HUDEP-2 (cell line): ENCODE measurements at regions not wholly inside any gene's neighbourhood (a gene's known extent, or its start where the extent isn't known, plus 50 kb on each side); places are given as distances from the start of the nearest gene placed in this dataset.

Experiments used
- DNase-seq, 76 experiments: peaks; one replicate each; lab custom pipeline; 2025; ENCODE audit not compliant: unreplicated experiment in 76 of 76; lab: John Stamatoyannopoulos, UW

- DNase-seq = no peak
Observed at GRCh38 chr16:86895606-86896005, 317.3 kb downstream of the FOXL1 start.

DNA sequence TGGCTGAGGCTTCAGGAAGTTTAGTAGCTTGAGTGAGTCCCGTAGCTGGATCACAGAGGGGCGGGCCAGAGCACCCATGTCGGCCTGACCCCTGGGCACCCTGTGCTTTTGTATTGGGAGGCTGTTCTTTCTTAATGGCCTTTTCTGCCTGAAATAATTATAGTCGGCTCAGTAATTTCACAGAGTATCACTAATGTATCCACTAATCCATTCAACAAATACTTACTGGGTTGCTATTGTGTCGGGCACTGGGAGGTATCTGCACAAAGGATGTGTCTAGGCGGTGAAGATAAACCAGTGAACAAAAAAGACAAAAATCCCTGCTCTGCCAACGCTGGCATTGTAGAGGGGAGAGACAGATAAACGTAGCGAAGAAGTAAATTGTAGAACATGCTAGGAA, 318.6 kb downstream of the FOXL1 start:
- no peak for DNase-seq

DNA sequence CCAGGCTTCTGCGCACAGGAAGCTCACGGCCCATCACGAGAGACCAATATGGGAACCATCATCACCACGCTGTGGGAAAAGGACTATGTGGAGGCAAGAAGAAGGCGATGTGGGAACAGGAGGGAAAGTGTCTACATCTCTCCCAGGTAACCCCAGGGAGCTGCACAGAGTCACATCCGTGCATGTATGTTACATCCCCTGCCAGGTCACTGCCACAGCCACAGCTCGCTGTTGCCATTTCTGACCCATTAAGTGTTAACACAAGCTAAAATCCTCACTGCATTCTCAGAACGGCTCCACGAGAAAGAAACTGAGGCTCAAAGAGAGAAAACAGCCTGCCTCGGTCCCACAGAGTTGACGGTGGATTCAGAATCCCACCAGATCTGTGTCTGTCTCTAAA, 319.1 kb downstream of the FOXL1 start:
- no peak for DNase-seq

DNA sequence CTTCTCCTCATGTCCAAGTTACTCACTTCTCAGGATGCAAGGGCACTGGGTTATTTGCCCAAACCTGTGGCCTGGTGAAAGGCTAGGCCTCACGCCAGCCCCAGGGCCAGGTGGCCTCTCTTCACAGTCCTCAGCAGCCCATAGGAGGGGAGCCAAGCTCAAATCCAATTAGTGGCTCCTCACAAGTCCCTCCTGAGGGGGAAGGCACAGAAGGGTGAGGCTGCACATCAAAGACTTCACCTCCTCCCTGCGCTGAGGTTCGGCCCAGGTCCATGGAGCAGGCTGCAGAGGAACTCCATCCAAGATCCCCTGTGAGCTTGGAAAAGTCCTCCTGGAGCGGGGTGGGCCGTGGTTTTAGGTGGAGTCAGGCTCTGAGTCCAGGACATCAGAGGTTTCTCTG, 320.0 kb downstream of the FOXL1 start:
- DNase-seq = no peak

DNA sequence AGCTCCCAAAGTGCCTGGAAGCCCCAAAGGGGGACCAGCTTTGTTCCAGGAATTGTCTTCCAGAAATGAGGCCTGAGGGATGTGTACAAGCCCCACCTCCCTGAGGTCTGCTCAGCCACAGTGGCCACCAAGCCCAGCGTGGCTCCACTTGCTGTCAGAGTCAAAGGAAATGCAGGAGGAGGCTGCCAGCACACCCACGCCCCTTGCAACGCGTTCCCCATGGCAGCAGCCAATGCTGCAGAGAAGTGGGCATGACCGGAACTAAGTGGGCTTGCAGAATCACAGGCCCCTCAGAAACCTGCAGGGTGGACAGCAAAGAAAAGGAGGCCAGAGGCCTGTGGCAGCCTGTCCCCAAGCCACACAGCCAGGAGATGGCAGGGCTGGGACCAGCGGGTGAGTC, 320.8 kb downstream of the FOXL1 start:
- DNase-seq = no peak

GRCh38 chr16:86899757-86900156, 321.4 kb downstream of the FOXL1 start:
- DNase-seq = no peak

DNA sequence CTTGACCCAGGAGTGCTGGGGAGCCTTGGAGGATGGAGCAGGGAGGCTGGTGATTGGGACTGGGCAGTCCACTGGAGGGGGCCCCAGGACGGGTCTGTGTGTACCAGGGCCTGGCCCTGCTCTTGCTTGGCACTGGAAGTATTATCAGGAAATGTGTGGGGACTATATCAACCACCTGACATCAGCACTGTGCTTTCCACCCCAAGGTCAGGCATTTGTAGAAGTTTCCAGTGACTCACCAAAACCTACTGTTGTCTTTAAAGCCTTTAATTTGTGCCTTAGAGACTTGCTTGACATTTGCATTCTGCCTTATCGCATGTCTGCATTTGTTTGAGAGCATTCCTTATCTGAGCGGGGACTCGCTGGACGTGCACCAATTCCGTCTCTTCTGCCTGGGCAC, 323.1 kb downstream of the FOXL1 start:
- peak in 25 of 76 experiments; percentile 7 to 58 (median 20) for DNase-seq

- no peak for DNase-seq
Observed at GRCh38 chr16:86902656-86903001, 324.3 kb downstream of the FOXL1 start.

DNA sequence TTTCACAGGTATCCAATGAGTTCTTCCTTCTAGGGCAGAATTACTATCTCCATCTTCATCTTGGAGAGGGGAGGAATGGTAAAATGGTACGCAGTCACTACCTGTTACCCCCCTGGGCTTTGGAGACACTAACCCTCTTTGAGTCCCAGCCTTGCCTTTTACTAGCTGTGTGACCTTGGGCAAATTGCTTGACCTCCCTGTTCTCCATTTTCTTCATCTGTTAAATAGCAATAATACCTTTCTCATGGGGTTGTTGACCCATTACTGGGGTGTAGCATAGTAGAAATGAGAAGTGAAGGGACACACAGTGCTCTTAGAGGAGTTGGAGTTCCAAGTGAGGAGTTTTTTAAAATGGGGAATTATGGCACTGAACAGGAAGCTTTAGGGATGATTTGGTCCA, 324.7 kb downstream of the FOXL1 start:
- DNase-seq = no peak

DNA sequence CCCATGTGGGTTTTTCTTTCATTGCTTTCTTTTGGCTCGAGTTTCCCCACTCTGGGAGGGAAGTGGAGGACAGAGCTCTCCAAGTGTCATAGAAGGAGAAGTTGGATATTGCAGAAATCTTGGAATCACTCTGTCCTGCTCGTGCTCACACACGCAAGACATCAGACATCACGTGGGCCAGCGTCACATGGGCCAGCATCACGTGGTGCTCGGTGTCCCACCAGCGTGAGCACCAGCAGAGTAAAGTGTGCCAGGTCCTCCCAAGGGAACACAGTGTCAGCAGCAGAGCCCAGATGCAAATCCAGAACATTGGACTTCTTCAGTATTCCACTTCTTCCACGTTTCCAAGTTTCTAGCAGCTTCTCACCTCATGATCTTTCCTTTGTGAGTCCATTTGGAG, 327.0 kb downstream of the FOXL1 start:
- no peak for DNase-seq

DNA sequence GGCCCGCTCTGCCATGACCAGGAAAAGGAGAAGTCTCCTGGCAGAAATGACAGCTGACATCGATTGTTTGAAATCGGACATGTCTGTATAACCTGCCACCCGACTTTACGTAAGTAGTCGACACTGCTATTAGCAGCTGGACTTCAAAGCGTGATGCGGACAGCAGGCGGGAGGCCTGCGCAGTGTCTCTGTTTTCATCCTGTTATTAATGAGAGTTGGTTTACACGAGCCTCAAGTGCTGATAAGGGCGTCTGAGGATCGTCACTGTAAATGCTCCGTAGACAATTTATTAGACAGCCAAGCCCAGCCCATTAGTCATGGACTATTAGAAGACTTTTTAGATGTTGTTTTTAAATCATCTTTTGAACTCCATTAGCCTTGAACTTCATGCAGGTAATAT, 328.3 kb downstream of the FOXL1 start:
- no peak for DNase-seq

DNA sequence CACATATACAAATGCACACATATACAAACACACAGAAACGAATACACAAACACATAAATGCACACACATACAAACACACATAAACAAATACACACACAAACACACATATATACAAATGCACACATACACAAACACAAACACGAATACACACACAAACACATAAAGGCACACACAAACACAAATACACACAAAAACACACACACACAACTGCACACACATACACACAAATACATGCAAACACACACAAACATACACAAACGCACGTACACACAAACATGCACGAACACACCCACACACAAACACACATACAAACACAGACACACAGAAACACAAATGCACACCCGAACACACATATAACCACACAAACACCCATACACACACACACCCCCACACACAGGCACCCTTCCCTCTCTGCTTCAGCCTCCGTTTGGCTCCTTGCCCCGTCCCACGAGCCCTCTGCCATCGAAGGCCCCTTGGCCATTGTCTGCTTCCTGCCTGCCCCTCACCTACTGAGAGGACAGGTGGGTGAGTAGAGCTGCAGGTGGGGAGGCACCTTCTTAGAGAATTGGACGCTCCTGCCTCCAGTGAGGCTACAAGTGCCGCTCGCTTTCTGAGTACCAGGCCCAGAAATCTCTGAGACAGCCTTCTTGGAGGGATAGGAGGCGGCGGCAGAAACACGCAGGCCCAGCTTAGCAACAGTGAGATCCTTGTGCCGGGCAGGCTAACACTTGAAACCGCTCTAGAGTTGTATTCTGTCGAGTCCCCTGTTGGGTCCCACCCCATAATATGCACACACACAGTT, 331.2 kb downstream of the FOXL1 start:
- no peak for DNase-seq

GRCh38 chr16:86910161-86910769, 331.9 kb downstream of the FOXL1 start:
- no peak for DNase-seq

- no peak for DNase-seq
Observed at GRCh38 chr16:86911437-86911958, 333.1 kb downstream of the FOXL1 start.

- no peak for DNase-seq
Observed at GRCh38 chr16:86913886-86914285, 335.5 kb downstream of the FOXL1 start.

GRCh38 chr16:86914876-86915717, 336.7 kb downstream of the FOXL1 start:
- DNase-seq = no peak

DNA sequence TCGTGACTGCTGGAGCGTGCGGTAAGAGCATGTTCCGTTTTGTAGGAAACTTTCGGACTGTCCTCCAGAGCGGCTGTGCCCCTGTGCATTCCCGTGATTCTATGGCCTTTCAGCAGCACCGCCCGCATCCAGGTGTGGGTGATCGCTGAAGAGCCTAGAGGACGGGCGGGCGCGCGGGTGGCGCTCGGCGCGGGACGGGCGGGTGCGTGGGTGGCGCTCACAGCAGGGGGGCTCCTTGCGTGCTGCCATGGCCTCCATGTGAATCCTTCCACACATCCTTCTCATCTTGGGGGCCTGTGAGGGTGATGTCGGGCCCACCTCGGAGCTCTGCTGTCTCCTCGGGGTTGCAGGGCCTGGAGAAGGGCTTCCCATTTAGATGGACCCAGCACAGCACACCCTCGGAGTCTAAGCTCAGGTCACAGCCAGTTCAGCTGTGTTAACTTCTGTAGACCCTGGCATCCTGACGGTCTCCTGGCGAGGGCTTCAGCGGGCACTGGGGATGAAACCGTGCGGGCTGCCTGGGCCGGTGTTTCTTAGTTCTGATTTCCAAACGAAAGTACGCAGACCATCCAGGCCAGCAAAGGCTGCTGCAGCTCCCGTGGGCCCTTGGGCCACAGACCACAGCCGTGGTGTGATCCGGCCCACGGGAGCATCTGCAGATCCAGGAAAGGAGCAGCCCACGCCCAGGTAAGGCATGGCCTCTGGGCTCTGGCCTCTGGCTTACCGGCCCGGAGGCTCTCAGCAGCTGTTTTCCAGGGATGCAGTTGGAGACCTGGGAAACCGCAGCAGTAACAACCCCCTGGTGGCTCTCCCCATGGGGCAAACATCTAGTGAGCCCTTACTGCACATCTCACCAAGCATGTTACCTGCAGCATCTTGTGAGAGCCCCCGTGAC, 339.4 kb downstream of the FOXL1 start:
- no peak for DNase-seq

DNA sequence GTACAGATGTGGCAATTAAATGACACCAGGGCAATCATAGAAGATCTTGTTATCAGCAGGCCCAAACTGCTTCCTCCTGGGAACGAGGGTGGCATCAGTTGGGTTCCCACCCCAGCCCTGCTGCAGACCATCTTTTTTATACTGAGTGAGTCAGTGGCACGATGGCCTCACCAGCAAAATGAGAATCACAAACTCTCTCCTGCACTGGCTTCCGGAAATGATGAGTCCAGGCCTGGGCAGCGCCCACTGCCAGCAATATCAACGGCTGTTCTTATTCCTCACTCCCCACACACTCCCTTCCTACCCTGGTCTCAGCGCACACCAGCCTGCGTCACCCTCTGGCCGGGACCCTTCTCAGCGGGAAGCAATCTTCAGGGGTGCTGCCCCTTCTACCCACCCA, 340.3 kb downstream of the FOXL1 start:
- DNase-seq = no peak

DNA sequence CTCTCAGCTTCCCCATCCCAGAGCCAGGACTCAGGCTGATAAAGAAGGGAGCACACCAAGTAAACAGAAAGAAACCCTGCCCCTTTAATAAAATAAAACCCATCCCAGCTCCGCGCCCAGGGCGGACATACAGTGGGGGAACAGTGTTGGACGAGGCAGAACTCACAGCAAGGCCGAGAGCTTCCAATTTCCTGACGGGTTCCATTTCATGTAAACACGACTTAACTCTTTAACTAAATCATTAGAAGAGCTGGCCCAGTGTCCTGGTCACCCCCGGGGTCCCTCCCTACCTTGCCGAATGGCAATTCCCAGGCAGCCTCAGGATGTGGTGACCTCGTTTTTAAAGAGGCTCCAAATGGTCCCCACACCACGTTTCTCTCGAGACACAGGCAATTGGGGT, 340.7 kb downstream of the FOXL1 start:
- no peak for DNase-seq

DNA sequence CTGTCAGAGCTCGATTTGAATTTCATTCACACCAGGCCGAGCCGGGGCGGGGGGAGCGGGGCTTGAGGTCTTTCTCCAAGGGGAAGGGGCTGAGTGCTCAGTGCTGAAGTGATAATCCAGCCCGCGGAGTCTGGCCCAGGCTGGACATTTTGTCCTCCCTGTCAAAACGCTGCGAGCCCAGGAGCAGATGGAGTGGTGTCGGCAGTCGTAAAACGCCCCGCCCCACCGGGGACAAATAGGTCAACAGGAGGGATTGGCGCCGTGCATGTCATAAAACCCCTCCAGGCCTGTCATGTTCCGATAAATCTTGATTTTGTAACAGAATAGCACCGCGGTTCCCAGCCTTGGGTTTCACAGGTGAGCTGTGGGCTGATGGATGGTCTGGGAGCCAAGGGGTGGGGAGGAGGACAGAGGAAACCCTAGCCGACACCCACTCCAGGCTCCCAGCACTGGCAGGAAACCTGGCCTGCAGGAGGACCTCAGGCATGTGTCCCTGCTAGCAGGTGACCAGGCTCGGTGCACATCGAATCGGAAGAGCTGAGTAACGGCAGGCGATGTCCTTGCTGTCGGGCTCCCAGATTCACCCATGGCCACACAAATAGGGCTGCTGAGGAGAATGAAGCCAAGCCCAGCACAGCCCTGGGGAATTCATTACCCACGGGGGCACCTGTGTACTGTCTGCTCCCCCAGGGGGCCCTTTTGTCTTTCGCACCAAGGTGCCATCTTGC, 341.4 kb downstream of the FOXL1 start:
- DNase-seq = no peak
